Panc1 (cell line): ENCODE measurements at regions not wholly inside any gene's neighbourhood (a gene's known extent, or its start where the extent isn't known, plus 50 kb on each side); places are given as distances from the start of the nearest gene placed in this dataset.
"Not testable (repeated sequence)": the region's sequence is repeated elsewhere in the genome, so short reads cannot be mapped to it uniquely, and the experiment has no call there.

ENCODE experiments used
- ATAC-seq: fragments of 200-7000 bp; cut with Tn5 transposase; 2 replicates; pipeline ENCODE4 v1.9.1; 2020; ENCODE audit warnings: mild to moderate bottlenecking, moderate library complexity
- BruUV-seq: library from RNA; stranded (reverse); fragments of 400-500 nt; replicated peaks from 2 replicates; lab custom pipeline; 2021; lab: Mats Ljungman, UMichigan
- CTCF ChIA-PET: fragments of 300-600 bp; sonication (Branson Sonifier 250); formaldehyde crosslinking; loops from one replicate; lab custom pipeline; 2022; ENCODE audit warnings: antibody characterized with exemption; lab: Charles Lee
- POLR2A ChIA-PET: fragments of 300-600 bp; sonication (Branson Sonifier 250); formaldehyde crosslinking; loops from one replicate; lab custom pipeline; 2022; ENCODE audit warnings: antibody characterized with exemption; lab: Charles Lee
- DNase-seq: peaks from one replicate; pipeline ENCODE4 v3.0.0-alpha.2; 2010; ENCODE audit warnings: low read depth, low spot score
- H3K27ac ChIP-seq: 2 replicates; pipeline ENCODE4 v1.5.1; 2011; ENCODE audit warnings: mild to moderate bottlenecking, low read length, inconsistent platforms
- H3K27me3 ChIP-seq: fragments of 200-500 bp; sonication (Bioruptor generic); 2 replicates; pipeline ENCODE4 v1.6.0; 2014; ENCODE audit warnings: low read length, inconsistent platforms; ENCODE audit not compliant: control insufficient read depth, insufficient read depth
- H3K36me3 ChIP-seq: fragments of 200-500 bp; sonication (Bioruptor generic); 2 replicates; pipeline ENCODE4 v1.5.1; 2014; ENCODE audit warnings: inconsistent platforms, mild to moderate bottlenecking, low read length, moderate library complexity; ENCODE audit not compliant: control insufficient read depth, insufficient read depth
- H3K4me1 ChIP-seq: 2 replicates; pipeline ENCODE4 v1.5.1; 2011; ENCODE audit warnings: inconsistent platforms, mild to moderate bottlenecking, low read length, moderate library complexity; ENCODE audit not compliant: control insufficient read depth, insufficient read depth
- H3K4me3 ChIP-seq, 2 experiments: 2 replicates each; pipeline ENCODE4 v1.5.1; 2011 to 2012; ENCODE audit warnings: low read depth in 2 of 2, low read length in 2 of 2, mild to moderate bottlenecking in 2 of 2, inconsistent platforms in 1 of 2, moderate library complexity in 1 of 2
- H3K9me3 ChIP-seq: fragments of 200-500 bp; sonication (Bioruptor generic); 2 replicates; pipeline ENCODE4 v1.5.1; 2014; ENCODE audit warnings: low read depth, mild to moderate bottlenecking, inconsistent platforms, low read length, moderate library complexity; ENCODE audit not compliant: control insufficient read depth, insufficient read depth
- CTCF ChIP-seq: fragments of 450-650 bp; IDR thresholded peaks from 2 replicates; pipeline ENCODE4 v1.5.1; 2017; ENCODE audit warnings: mild to moderate bottlenecking
- POLR2AphosphoS5 ChIP-seq: IDR thresholded peaks from 2 replicates; pipeline ENCODE4 v1.6.1; 2012; ENCODE audit warnings: mild to moderate bottlenecking, low read depth, low read length, moderate library complexity
- REST ChIP-seq, 2 experiments: IDR thresholded peaks; 2 replicates each; pipeline ENCODE4 v1.6.1; 2011 to 2012; ENCODE audit warnings: low read depth in 2 of 2, control low read depth in 1 of 2, low read length in 1 of 2, mild to moderate bottlenecking in 1 of 2, moderate library complexity in 1 of 2; ENCODE audit not compliant: insufficient read depth in 1 of 2
- SIN3A ChIP-seq: IDR thresholded peaks from 2 replicates; pipeline ENCODE4 v1.6.1; 2012; ENCODE audit warnings: low read depth, mild to moderate bottlenecking, low read length, moderate library complexity, borderline replicate concordance; ENCODE audit not compliant: insufficient read depth
- TCF7L2 ChIP-seq: IDR thresholded peaks from 2 replicates; pipeline ENCODE4 v1.6.1; 2011; ENCODE audit warnings: mild to moderate bottlenecking, low read depth, low read length, inconsistent platforms
- in situ Hi-C: cut with HindIII; loops from 2 replicates; pipeline ENCODE4 v1.10.0; 2016; ENCODE audit warnings: low sequenced_read_pairs, low pct_unique_long_range_greater_than_20kb
- intact Hi-C: fragments of 100-400 bp; cut with micrococcal nuclease; formaldehyde crosslinking; loops from one replicate; pipeline ENCODE4 v1.10.0; 2022; ENCODE audit not compliant: unreplicated experiment

GRCh38 chr22:25433381-25433970 lies 131.0 kb upstream of the GRK3 start:
- DNase-seq, POLR2A ChIA-PET, ATAC-seq, H3K9me3 ChIP-seq, H3K4me3 ChIP-seq, H3K4me1 ChIP-seq, H3K36me3 ChIP-seq, in situ Hi-C loops, H3K27ac ChIP-seq, intact Hi-C loops, H3K27me3 ChIP-seq, BruUV-seq, CTCF ChIA-PET: not testable (repeated sequence)

- DNase-seq (no peak), ATAC-seq (no peak; the same call in 1 of the 2 replicates)
- intact Hi-C loops (no loop called here), in situ Hi-C loops (no loop called here)
- no peak for TF ChIP-seq POLR2AphosphoS5
- TF ChIP-seq REST (IDR thresholded peaks at IDR 0.05; ENCODE audit: insufficient read depth in 1 of 2, low read depth in 2 of 2, low read length in 1 of 2) = no peak
- TF ChIP-seq CTCF = no peak
- no peak for TF ChIP-seq TCF7L2
- TF ChIP-seq SIN3A = no peak
- ChIA-PET CTCF (no interaction called here), POLR2A (interaction anchor here (0.5 kb wide), 1 partner anchor 1200 kb away, joined by 8 read pairs; no protein-coding TSS in a partner anchor)
- BruUV-seq = no TSS peak
- Histone ChIP-seq H3K9me3 (no peaks in the 10 kb centered on the region), H3K27me3 (no peaks in the 10 kb centered on the region), H3K36me3 (no peaks in the 10 kb centered on the region), H3K4me3 (no peak overlapping the region), H3K4me1 (no peaks in the 10 kb centered on the region), H3K27ac (no peak overlapping the region)
Measured at GRCh38 chr22:25437414-25438160, 126.9 kb upstream of the GRK3 start.
